ENCODE measurements at regions not wholly inside any gene's neighbourhood (a gene's known extent, or its start where the extent isn't known, plus 50 kb on each side); places are given as distances from the start of the nearest gene placed in this dataset.

GRCh38 chr20:52306477-52306876 lies 114.9 kb upstream of the ZFP64 start:
- H3K36me3 ChIP-seq (ENCODE audit: insufficient read depth, low read length), result no peaks in the 10 kb centered on the region
- H3K4me3 Mint-ChIP-seq, result no peak overlapping the region
- no peaks in the 10 kb centered on the region for H3K27me3 ChIP-seq (ENCODE audit: control insufficient read depth in 1 of 2, insufficient read depth in 2 of 2, low read length in 2 of 2)
- DNase-seq (no peak), ATAC-seq (ENCODE audit: poor library complexity) (no peak)
- H3K27ac Mint-ChIP-seq, result no peak overlapping the region
- intact Hi-C loops (cut with DNase I, micrococcal nuclease), result loop anchor here in 1 of 2 experiments (10.0 kb wide), 1 partner anchor 658 kb away; no protein-coding TSS in a partner anchor
- no peak overlapping the region for H3K4me3 ChIP-seq (ENCODE audit: low read length)
- no peak overlapping the region for H3K27ac ChIP-seq (ENCODE audit: low read depth in 1 of 2, low read length in 2 of 2)
- no peaks in the 10 kb centered on the region for H3K36me3 Mint-ChIP-seq (ENCODE audit: low read depth)
- no peaks in the 10 kb centered on the region for H3K9me3 ChIP-seq (ENCODE audit: control insufficient read depth in 1 of 2, insufficient read depth in 1 of 2, low read length in 2 of 2)
- TF ChIP-seq CTCF (IDR thresholded peaks at IDR 0.05), result no peak
- CTCF ChIA-PET, result no interaction called here
- peaks cover 22% of the 10 kb centered on the region for H3K4me1 ChIP-seq (ENCODE audit: insufficient read depth, low read length)
- peaks cover 60% of the 10 kb centered on the region for H3K4me1 Mint-ChIP-seq (ENCODE audit: low read depth)
- H3K9me3 Mint-ChIP-seq, result no peaks in the 10 kb centered on the region
- POLR2A ChIA-PET, result interaction anchor here (0.6 to 1.3 kb wide), 7 partner anchors 8 to 1902 kb away, joined by 3 to 4 read pairs (median 3); partner anchors contain the start of genes PFDN4 and ZFP64
- no peaks in the 10 kb centered on the region for H3K27me3 Mint-ChIP-seq

- intact Hi-C loops (cut with DNase I, micrococcal nuclease), result loop anchor here in 1 of 2 experiments (10.0 kb wide), 1 partner anchor 659 kb away; no protein-coding TSS in a partner anchor
- CTCF ChIA-PET, result interaction anchor here (0.6 kb wide), 1 partner anchor 23 kb away, joined by 3 read pairs; no protein-coding TSS in a partner anchor
- Histone ChIP-seq H3K9me3 (ENCODE audit: control insufficient read depth in 1 of 2, insufficient read depth in 1 of 2, low read length in 2 of 2) (no peaks in the 10 kb centered on the region), H3K4me3 (ENCODE audit: low read length) (no peak overlapping the region), H3K4me1 (ENCODE audit: insufficient read depth, low read length) (peaks cover 22% of the 10 kb centered on the region), H3K27me3 (ENCODE audit: control insufficient read depth in 1 of 2, insufficient read depth in 2 of 2, low read length in 2 of 2) (no peaks in the 10 kb centered on the region), H3K27ac (ENCODE audit: low read depth in 1 of 2, low read length in 2 of 2) (no peak overlapping the region), H3K36me3 (ENCODE audit: insufficient read depth, low read length) (no peaks in the 10 kb centered on the region)
- Mint-ChIP-seq H3K36me3 (ENCODE audit: low read depth) (no peaks in the 10 kb centered on the region), H3K4me3 (peak overlapping the region; percentile 39), H3K27me3 (no peaks in the 10 kb centered on the region), H3K27ac (peak overlapping the region; percentile 65), H3K9me3 (no peaks in the 10 kb centered on the region), H3K4me1 (ENCODE audit: low read depth) (peaks cover 60% of the 10 kb centered on the region)
- TF ChIP-seq CTCF (IDR thresholded peaks at IDR 0.05), result no peak
- POLR2A ChIA-PET, result interaction anchor here (0.6 to 1.3 kb wide), 10 partner anchors 8 to 1902 kb away, joined by 3 to 8 read pairs (median 4); partner anchors contain the start of genes PFDN4 and ZFP64
- peak; percentile 78 for ATAC-seq (ENCODE audit: poor library complexity)
- peak in 13 of 14 experiments; percentile 3 to 63 (median 16) for DNase-seq
These were observed 114.3 kb upstream of the ZFP64 start for GRCh38 chr20:52305858-52306257.

GRCh38 chr20:52305024-52305645 lies 113.6 kb upstream of the ZFP64 start:
- TF ChIP-seq CTCF (IDR thresholded peaks at IDR 0.05), result no peak
- Mint-ChIP-seq H3K36me3 (ENCODE audit: low read depth) (no peaks in the 10 kb centered on the region), H3K27me3 (no peaks in the 10 kb centered on the region), H3K4me1 (ENCODE audit: low read depth) (peaks cover 60% of the 10 kb centered on the region), H3K9me3 (no peaks in the 10 kb centered on the region), H3K27ac (peak overlapping the region; percentile 65), H3K4me3 (no peak overlapping the region)
- Histone ChIP-seq H3K4me1 (ENCODE audit: insufficient read depth, low read length) (peaks cover 22% of the 10 kb centered on the region), H3K4me3 (ENCODE audit: low read length) (no peak overlapping the region), H3K36me3 (ENCODE audit: insufficient read depth, low read length) (no peaks in the 10 kb centered on the region), H3K27me3 (ENCODE audit: control insufficient read depth in 1 of 2, insufficient read depth in 2 of 2, low read length in 2 of 2) (no peaks in the 10 kb centered on the region), H3K27ac (ENCODE audit: low read depth in 1 of 2, low read length in 2 of 2) (no peak overlapping the region), H3K9me3 (ENCODE audit: control insufficient read depth in 1 of 2, insufficient read depth in 1 of 2, low read length in 2 of 2) (no peaks in the 10 kb centered on the region)
- DNase-seq (no peak), ATAC-seq (ENCODE audit: poor library complexity) (no peak)
- CTCF ChIA-PET, result no interaction called here
- intact Hi-C loops (cut with DNase I, micrococcal nuclease), result loop anchor here in 1 of 2 experiments (10.0 kb wide), 1 partner anchor 660 kb away; no protein-coding TSS in a partner anchor
- POLR2A ChIA-PET, result interaction anchor here (1.2 to 1.3 kb wide), 2 partner anchors 113 to 696 kb away, joined by 4 read pairs; partner anchors contain the start of gene ZFP64
